ENCODE measurements at regions not wholly inside any gene's neighbourhood (a gene's known extent, or its start where the extent isn't known, plus 50 kb on each side); places are given as distances from the start of the nearest gene placed in this dataset.

DNA sequence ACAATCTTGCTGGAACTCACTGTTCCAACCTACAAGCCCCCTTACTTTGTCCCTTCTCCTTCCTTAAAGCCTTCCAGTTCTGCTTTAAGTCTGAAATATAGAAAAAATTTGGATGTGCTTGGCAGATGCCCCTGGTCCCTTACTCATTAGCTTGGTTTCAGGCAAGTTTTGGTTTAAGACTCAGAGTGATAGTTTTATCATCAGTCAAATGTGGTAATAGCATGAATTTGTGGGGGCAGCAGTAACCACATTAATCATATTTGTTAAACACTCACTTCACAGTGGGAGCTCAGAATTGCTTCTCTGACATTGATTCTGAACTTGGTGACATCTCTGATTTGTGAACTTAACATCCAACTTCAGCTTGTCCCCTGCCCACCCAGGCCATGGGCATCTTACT, 58.3 kb upstream of the ALDH1A3 start:
- DNase-seq, result no peak

DNA sequence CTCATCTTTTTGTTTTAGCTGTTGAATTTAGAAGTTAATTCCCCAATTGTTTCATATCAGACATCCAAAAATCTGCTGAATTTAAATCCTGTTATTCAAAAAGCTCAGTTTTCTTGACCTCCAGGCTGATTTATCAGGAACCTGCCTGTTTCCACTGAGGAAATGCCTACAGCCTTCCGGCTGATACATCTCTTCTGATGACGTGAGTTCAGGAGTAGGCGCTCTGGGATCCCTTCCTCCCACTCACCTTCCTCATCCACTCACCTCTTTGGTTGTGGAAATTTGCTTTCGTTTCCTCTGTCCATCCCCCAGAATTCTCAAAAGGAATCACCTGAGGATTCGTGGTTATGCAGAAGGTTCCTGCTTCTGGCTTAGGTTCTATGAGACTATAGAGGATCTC, 55.4 kb upstream of the ALDH1A3 start:
- DNase-seq, result no peak

DNA sequence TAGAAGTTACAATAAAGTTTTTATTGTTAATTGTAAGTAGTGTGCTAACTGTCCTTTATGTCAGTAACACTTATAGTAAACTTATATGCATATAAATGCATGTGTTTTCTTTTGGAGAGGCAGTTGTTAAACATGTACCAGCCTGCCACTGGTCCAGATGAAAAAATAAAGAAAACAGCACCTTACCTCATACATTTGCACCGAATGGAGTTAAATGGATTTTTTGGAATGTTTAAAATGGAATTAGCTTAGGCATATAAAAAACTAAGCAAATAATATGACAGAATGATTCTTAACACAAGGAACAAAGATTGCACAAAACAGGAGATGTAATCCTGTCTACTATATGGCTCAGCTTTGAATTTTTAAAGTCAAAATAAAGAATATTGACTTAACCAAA, 50.2 kb upstream of the ALDH1A3 start:
- no peak for DNase-seq
